Prostate gland (tissue), 2 donors: ENCODE measurements at regions not wholly inside any gene's neighbourhood (a gene's known extent, or its start where the extent isn't known, plus 50 kb on each side); places are given as distances from the start of the nearest gene placed in this dataset.

Experiments
- DNase-seq: peaks from one replicate; pipeline ENCODE4 v3.0.0-alpha.2; 2019; ENCODE audit warnings: low spot score
- H3K27ac ChIP-seq, 2 donors: fragments of 200-600 bp; sonication (generic); 2 replicates each; pipeline ENCODE4 v1.5.1; 2017 to 2019
- H3K27me3 ChIP-seq: fragments of 200-600 bp; sonication (generic); replicated peaks from 2 replicates; pipeline ENCODE4 v1.5.1; 2019; ENCODE audit not compliant: insufficient read depth
- H3K36me3 ChIP-seq, 2 donors: fragments of 200-600 bp; sonication (generic); 1 replicate in 1 of 2; 2 replicates in 1 of 2; pipeline versions ENCODE4 v1.5.1 to v1.8.1; 2017 to 2019
- H3K4me1 ChIP-seq: fragments of 200-600 bp; sonication (generic); replicated peaks from 2 replicates; pipeline ENCODE4 v1.5.1; 2019
- H3K4me3 ChIP-seq, 2 donors: fragments of 200-600 bp; sonication (generic); 2 replicates each; pipeline ENCODE4 v1.5.1; 2017 to 2019
- H3K9me3 ChIP-seq: fragments of 200-600 bp; sonication (generic); 2 replicates; pipeline ENCODE4 v1.5.1; 2017
- POLR2A ChIP-seq: fragments of 450-650 bp; IDR thresholded peaks from one replicate; pipeline ENCODE4 v1.6.1; 2016; ENCODE audit warnings: antibody characterized with exemption, mild to moderate bottlenecking
- POLR2AphosphoS5 ChIP-seq: sonication (generic); formaldehyde crosslinking; IDR thresholded peaks from one replicate; pipeline ENCODE4 v1.6.1; 2017; ENCODE audit warnings: antibody characterized with exemption
- WGBS: methylation state at CpG from one replicate; pipeline ENCODE4 v1.1.5; 2018; 5-methylcytosine and 5-hydroxymethylcytosine counted together
- intact Hi-C: fragments of 100-400 bp; cut with DNase I; formaldehyde crosslinking; loops from one replicate; pipeline ENCODE4 v1.14.2; 2022
- TF ChIP-seq, protein P1 (sequence below), 4 experiments: fragments of 200-600 bp in 2 of 4; fragments of 450-650 bp in 2 of 4; sonication (generic) in 2 of 4; IDR thresholded peaks; 1 replicate in 3 of 4; 2 replicates in 1 of 4; pipeline ENCODE4 v1.5.1; 2016 to 2019; ENCODE audit warnings: antibody characterized with exemption in 4 of 4, mild to moderate bottlenecking in 2 of 4, moderate library complexity in 2 of 4

DNA sequence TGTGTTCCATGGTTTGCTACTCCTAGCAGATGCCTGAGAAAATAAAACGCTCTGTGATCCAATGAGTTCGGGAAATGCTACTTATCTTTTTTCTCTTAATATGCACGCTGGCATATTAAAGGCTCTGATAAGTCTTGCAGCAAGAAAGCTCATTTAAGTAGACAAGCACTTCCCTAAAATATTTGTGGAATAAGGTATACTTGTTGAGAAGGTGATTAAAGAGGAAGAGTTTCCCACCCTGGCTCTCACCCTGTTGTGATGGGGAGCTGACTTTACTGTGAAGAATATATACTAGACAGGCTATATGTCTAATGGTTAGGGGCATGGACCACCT, 279.4 kb downstream of the RPS24 start:
- intact Hi-C loops = loop anchor here (10.0 kb wide), 1 partner anchor 202 kb away; no protein-coding TSS in a partner anchor

DNA sequence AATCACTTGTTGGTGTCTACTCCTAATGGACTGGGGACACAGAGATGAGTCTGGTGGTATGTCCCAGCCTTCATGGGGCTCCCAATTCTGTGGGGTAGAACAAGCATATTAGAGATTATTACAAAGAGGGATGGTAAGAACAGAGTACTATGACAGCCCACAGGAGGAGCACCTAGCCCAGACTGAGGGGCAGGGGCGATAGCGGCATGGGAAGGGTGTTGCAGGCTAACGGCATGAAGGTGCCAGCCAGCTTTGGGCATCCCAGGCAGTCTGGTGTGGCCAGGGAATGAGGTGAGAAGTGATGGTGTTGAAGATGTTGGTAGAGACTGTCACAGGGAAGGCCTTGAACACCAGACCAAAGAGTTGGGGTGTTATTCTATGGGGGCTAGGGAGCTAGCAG, 280.0 kb downstream of the RPS24 start:
- WGBS = 91% methylated on average over 3 of the region's 3 CpGs
- Histone ChIP-seq H3K27ac (no peak overlapping the region), H3K4me1 (no peaks in the 10 kb centered on the region), H3K27me3 (no peaks in the 10 kb centered on the region), H3K9me3 (no peaks in the 10 kb centered on the region), H3K4me3 (no peak overlapping the region), H3K36me3 (no peaks in the 10 kb centered on the region)
- no peak for TF ChIP-seq POLR2AphosphoS5
- TF ChIP-seq, protein P1, sequence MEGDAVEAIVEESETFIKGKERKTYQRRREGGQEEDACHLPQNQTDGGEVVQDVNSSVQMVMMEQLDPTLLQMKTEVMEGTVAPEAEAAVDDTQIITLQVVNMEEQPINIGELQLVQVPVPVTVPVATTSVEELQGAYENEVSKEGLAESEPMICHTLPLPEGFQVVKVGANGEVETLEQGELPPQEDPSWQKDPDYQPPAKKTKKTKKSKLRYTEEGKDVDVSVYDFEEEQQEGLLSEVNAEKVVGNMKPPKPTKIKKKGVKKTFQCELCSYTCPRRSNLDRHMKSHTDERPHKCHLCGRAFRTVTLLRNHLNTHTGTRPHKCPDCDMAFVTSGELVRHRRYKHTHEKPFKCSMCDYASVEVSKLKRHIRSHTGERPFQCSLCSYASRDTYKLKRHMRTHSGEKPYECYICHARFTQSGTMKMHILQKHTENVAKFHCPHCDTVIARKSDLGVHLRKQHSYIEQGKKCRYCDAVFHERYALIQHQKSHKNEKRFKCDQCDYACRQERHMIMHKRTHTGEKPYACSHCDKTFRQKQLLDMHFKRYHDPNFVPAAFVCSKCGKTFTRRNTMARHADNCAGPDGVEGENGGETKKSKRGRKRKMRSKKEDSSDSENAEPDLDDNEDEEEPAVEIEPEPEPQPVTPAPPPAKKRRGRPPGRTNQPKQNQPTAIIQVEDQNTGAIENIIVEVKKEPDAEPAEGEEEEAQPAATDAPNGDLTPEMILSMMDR (IDR thresholded peaks at IDR 0.05) = no peak
- TF ChIP-seq POLR2A = no peak
- peak; percentile 0 for DNase-seq
- intact Hi-C loops = loop anchor here (10.0 kb wide), 1 partner anchor 201 kb away; no protein-coding TSS in a partner anchor

More for the DNA sequence above, 279.4 kb downstream of the RPS24 start:
- Histone ChIP-seq H3K27ac (no peak overlapping the region), H3K9me3 (no peaks in the 10 kb centered on the region), H3K27me3 (no peaks in the 10 kb centered on the region), H3K4me1 (no peaks in the 10 kb centered on the region), H3K36me3 (no peaks in the 10 kb centered on the region), H3K4me3 (no peak overlapping the region)
- TF ChIP-seq POLR2A = no peak
- DNase-seq = peak; percentile 1
- WGBS = 95% methylated on average over 3 of the region's 3 CpGs

DNA sequence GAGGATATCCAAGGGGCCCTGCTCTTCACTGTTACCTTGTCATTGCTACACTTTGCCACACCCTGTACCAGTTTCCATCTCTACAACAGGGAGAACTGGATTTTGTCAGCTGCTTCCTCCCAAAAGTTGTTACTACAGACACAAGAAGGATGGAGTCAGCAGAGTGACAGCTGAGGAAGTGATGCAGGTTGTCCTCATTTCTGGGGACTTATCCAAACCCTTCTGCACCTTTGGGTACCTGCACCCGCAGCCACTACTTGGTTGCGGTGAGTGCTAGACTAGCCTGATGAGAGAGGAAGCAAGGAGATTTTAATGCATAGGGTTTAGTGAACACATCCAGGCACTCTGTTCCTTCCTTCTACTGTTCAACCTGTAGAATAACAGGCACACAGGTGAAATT, 281.0 kb downstream of the RPS24 start:
- Histone ChIP-seq H3K4me1 (no peaks in the 10 kb centered on the region), H3K36me3 (no peaks in the 10 kb centered on the region), H3K4me3 (no peak overlapping the region), H3K27ac (no peak overlapping the region), H3K9me3 (no peaks in the 10 kb centered on the region), H3K27me3 (no peaks in the 10 kb centered on the region)
- DNase-seq = peak; percentile 0
- 98% methylated on average over 2 of the region's 2 CpGs for WGBS
- TF ChIP-seq, protein P1 (IDR thresholded peaks at IDR 0.05) = no peak
- no peak for TF ChIP-seq POLR2AphosphoS5
- no peak for TF ChIP-seq POLR2A
- intact Hi-C loops = loop anchor here (10.0 kb wide), 1 partner anchor 200 kb away; no protein-coding TSS in a partner anchor

DNA sequence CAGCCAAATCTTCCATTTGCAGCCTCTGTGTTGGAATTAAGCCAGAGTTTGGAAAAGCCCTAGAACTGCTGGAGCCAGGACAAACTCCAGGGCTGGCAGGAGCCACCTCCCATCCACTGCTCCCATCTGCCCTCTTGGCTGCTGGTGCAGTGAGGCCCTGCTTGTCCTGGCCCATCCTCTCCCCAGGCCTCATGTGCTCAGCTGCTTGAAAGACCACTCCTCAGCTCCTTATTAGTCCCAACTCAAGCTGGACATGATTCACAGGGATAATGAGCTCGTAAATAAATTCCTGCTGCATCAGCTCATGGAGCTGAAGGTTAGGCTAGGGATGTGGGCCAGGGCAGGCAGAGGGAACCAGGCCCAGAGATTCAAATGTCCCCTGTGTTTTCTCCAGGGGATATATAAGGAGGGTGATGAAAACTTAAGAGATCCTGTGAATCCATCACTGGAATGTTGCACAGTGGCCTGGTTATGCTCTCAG, 282.8 kb downstream of the RPS24 start:
- peak; percentile 4 for DNase-seq
- no peaks in the 10 kb centered on the region for H3K27me3 ChIP-seq
- no peak overlapping the region for H3K4me3 ChIP-seq
- intact Hi-C loops = loop anchor here (10.0 kb wide), 1 partner anchor 198 kb away; no protein-coding TSS in a partner anchor
- no peaks in the 10 kb centered on the region for H3K36me3 ChIP-seq
- H3K27ac ChIP-seq = peak overlapping the region; percentile 15 to 48
- H3K4me1 ChIP-seq = no peaks in the 10 kb centered on the region
- 24% methylated on average over 1 of the region's 1 CpG for WGBS
- TF ChIP-seq POLR2AphosphoS5 = peak; percentile 38
- TF ChIP-seq, protein P1 (IDR thresholded peaks at IDR 0.05) = no peak
- H3K9me3 ChIP-seq = no peaks in the 10 kb centered on the region

DNA sequence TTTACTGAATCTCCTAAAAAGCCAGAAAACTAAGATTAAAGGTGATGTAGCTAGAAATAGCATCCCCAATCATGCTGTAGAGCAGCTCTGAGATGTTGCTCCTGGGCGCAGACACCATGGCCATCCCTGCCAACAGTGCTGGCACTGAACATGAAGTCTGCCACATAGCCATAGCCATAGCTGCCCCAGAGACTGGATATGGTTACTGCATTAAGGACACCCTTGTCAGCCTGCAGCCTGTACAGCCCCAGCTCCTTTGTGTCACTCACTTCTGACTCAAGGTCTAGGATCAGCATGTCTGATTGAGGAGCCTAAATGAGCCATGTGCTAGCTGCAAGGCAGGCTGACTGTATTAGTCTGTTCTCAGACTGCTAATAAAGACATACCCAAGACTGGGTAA, 284.6 kb downstream of the RPS24 start:
- Histone ChIP-seq H3K27ac (no peak overlapping the region), H3K36me3 (no peaks in the 10 kb centered on the region), H3K4me1 (no peaks in the 10 kb centered on the region)

More for the DNA sequence above, 284.6 kb downstream of the RPS24 start:
- Histone ChIP-seq H3K27me3 (no peaks in the 10 kb centered on the region), H3K4me3 (no peak overlapping the region), H3K9me3 (no peaks in the 10 kb centered on the region)
- peak; percentile 1 for DNase-seq
- WGBS = 91% methylated on average over 1 of the region's 1 CpG
- intact Hi-C loops = loop anchor here (10.0 kb wide), 1 partner anchor 196 kb away; no protein-coding TSS in a partner anchor
- TF ChIP-seq, protein P1 (IDR thresholded peaks at IDR 0.05) = no peak
- no peak for TF ChIP-seq POLR2A
- no peak for TF ChIP-seq POLR2AphosphoS5
